ENCODE measurements at regions not wholly inside any gene's neighbourhood (a gene's known extent, or its start where the extent isn't known, plus 50 kb on each side); places are given as distances from the start of the nearest gene placed in this dataset.
A peak's percentile ranks its signal among the peaks of the same experiment; 100 is the strongest.
"Not testable (repeated sequence)": the region's sequence is repeated elsewhere in the genome, so short reads cannot be mapped to it uniquely, and the experiment has no call there.

- no peak for DNase-seq (ENCODE audit: low read depth in 2 of 2)
Measured at GRCh38 chr20:24418731-24419130, 50.7 kb upstream of the SYNDIG1 start.

- DNase-seq (ENCODE audit: low read depth in 2 of 2): no peak
Measured at GRCh38 chr20:24417485-24417884, 51.9 kb upstream of the SYNDIG1 start.

- DNase-seq (ENCODE audit: low read depth in 2 of 2): not testable (repeated sequence)
Measured at GRCh38 chr20:24415444-24415843, 54.0 kb upstream of the SYNDIG1 start.

- no peak for DNase-seq (ENCODE audit: low read depth in 2 of 2)
Measured at GRCh38 chr20:24411834-24412216, 57.6 kb upstream of the SYNDIG1 start.

GRCh38 chr20:24411003-24411833, 58.2 kb upstream of the SYNDIG1 start:
- DNase-seq (ENCODE audit: low read depth in 2 of 2): no peak

- DNase-seq (ENCODE audit: low read depth in 2 of 2): no peak
Measured at GRCh38 chr20:24407151-24407550, 62.3 kb upstream of the SYNDIG1 start.

- no peak for DNase-seq (ENCODE audit: low read depth in 2 of 2)
Measured at GRCh38 chr20:24406750-24407149, 62.7 kb upstream of the SYNDIG1 start.

- DNase-seq (ENCODE audit: low read depth in 2 of 2): no peak
Measured at GRCh38 chr20:24406251-24406650, 63.2 kb upstream of the SYNDIG1 start.

- DNase-seq (ENCODE audit: low read depth in 2 of 2): no peak
Measured at GRCh38 chr20:24405810-24406209, 63.6 kb upstream of the SYNDIG1 start.

GRCh38 chr20:24403406-24403805, 66.0 kb upstream of the SYNDIG1 start:
- no peak for DNase-seq (ENCODE audit: low read depth in 2 of 2)

- DNase-seq (ENCODE audit: low read depth in 2 of 2): no peak
Measured at GRCh38 chr20:24402188-24402587, 67.2 kb upstream of the SYNDIG1 start.

- no peak for DNase-seq (ENCODE audit: low read depth in 2 of 2)
Measured at GRCh38 chr20:24395151-24395550, 74.3 kb upstream of the SYNDIG1 start.

GRCh38 chr20:24393903-24394302, 75.5 kb upstream of the SYNDIG1 start:
- no peak for DNase-seq (ENCODE audit: low read depth in 2 of 2)

- no peak for DNase-seq (ENCODE audit: low read depth in 2 of 2)
Measured at GRCh38 chr20:24392612-24393011, 76.8 kb upstream of the SYNDIG1 start.

- DNase-seq (ENCODE audit: low read depth in 2 of 2): peak in 1 of 2 donors; percentile 4
Measured at GRCh38 chr20:24389686-24390085, 79.7 kb upstream of the SYNDIG1 start.

GRCh38 chr20:24388828-24389380, 80.5 kb upstream of the SYNDIG1 start:
- no peak for DNase-seq (ENCODE audit: low read depth in 2 of 2)

- no peak for DNase-seq (ENCODE audit: low read depth in 2 of 2)
Measured at GRCh38 chr20:24385547-24385946, 83.9 kb upstream of the SYNDIG1 start.

- DNase-seq (ENCODE audit: low read depth in 2 of 2): no peak
Measured at GRCh38 chr20:24384865-24385264, 84.6 kb upstream of the SYNDIG1 start.

- no peak for DNase-seq (ENCODE audit: low read depth in 2 of 2)
Measured at GRCh38 chr20:24382743-24383142, 86.7 kb upstream of the SYNDIG1 start.

GRCh38 chr20:24382331-24382730, 87.1 kb upstream of the SYNDIG1 start:
- no peak for DNase-seq (ENCODE audit: low read depth in 2 of 2)

GRCh38 chr20:24381886-24382285, 87.5 kb upstream of the SYNDIG1 start:
- no peak for DNase-seq (ENCODE audit: low read depth in 2 of 2)

- DNase-seq (ENCODE audit: low read depth in 2 of 2): no peak
Measured at GRCh38 chr20:24379484-24379927, 89.9 kb upstream of the SYNDIG1 start.

GRCh38 chr20:24378661-24379483, 90.6 kb upstream of the SYNDIG1 start:
- DNase-seq (ENCODE audit: low read depth in 2 of 2): no peak

Data from stimulated activated CD8-positive, alpha-beta memory T cell treated with anti-CD3 and anti-CD28 coated beads, Interleukin-2, amount 100 ng/mL, for 48 hours (primary cell).